ENCODE measurements at regions not wholly inside any gene's neighbourhood (a gene's known extent, or its start where the extent isn't known, plus 50 kb on each side); places are given as distances from the start of the nearest gene placed in this dataset.

DNA sequence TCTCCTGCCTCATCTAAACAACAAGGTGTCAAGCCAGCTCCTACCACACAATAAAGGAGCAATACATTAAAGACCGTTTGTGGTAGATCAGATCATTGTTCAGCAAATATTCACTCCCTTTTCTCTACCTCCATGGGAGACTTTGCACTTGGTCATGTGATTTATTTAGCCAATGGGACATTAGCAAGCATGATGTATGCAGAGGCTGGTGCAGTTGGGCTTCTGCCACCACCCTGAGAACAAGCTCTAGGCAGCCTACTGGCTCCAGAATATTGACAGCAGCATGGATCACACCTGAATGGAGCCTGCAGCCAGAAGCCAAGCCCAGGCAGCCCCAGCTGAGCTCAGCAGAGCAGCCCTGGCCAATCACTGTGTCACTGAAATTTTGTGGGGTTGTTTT is 99.4 kb upstream of the UBE2E2 start:
- Histone ChIP-seq H3K27me3 (ENCODE audit: insufficient read depth, low read length, poor library complexity) (no peaks in the 10 kb centered on the region), H3K4me1 (ENCODE audit: insufficient read depth, low read length) (no peaks in the 10 kb centered on the region), H3K4me2 (ENCODE audit: insufficient read depth, low read length) (no peak overlapping the region), H3K4me3 (ENCODE audit: low read depth in 1 of 2, low read length in 2 of 2) (no peak overlapping the region), H3K79me2 (ENCODE audit: insufficient read depth, low read length) (no peaks in the 10 kb centered on the region), H2AFZ (ENCODE audit: low read depth, low read length) (no peak overlapping the region), H4K20me1 (ENCODE audit: insufficient read depth, low read length) (no peaks in the 10 kb centered on the region), H3K9ac (ENCODE audit: low read depth, low read length) (no peak overlapping the region), H3K9me3 (ENCODE audit: insufficient read depth, low read length, severe bottlenecking) (no peaks in the 10 kb centered on the region), H3K27ac (ENCODE audit: low read length) (no peak overlapping the region), H3K36me3 (ENCODE audit: insufficient read depth, low read length) (no peaks in the 10 kb centered on the region)
- no peak for TF ChIP-seq CTCF (IDR thresholded peaks at IDR 0.05; ENCODE audit: borderline replicate concordance, extremely low read depth, low read length, poor library complexity, severe bottlenecking)
- no peak for TF ChIP-seq EZH2 (IDR thresholded peaks at IDR 0.05; ENCODE audit: borderline replicate concordance, low read depth, low read length, severe bottlenecking)
- no peak for ATAC-seq (ENCODE audit: insufficient read depth, low read depth)
- DNase-seq, result no peak

DNA sequence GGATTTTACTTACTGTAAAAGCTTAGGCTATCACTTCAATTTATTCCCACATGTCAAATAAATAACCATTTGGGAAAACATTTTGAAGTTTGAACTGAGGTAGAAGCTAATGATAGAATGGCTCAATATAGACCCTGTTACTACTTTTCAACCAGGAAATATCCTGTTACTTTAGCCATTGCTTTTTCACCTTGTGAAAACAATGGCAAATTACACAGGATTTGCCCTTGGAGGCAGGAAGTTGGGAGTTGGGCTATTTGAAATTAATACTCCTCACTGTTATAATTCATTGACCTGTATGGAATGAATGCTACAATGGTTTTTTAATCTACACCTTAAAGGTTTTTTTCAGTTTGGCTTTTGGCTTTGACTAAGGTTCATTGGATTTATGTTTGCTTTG is 98.1 kb upstream of the UBE2E2 start:
- H3K4me3 ChIP-seq (ENCODE audit: low read depth in 1 of 2, low read length in 2 of 2), result no peak overlapping the region
- DNase-seq (no peak), ATAC-seq (ENCODE audit: insufficient read depth, low read depth) (no peak)
- H3K9ac ChIP-seq (ENCODE audit: low read depth, low read length), result no peak overlapping the region
- H3K79me2 ChIP-seq (ENCODE audit: insufficient read depth, low read length), result no peaks in the 10 kb centered on the region
- TF ChIP-seq CTCF (IDR thresholded peaks at IDR 0.05; ENCODE audit: borderline replicate concordance, extremely low read depth, low read length, poor library complexity, severe bottlenecking), result no peak
- no peak for TF ChIP-seq EZH2 (IDR thresholded peaks at IDR 0.05; ENCODE audit: borderline replicate concordance, low read depth, low read length, severe bottlenecking)
- H3K27me3 ChIP-seq (ENCODE audit: insufficient read depth, low read length, poor library complexity), result no peaks in the 10 kb centered on the region
- H3K36me3 ChIP-seq (ENCODE audit: insufficient read depth, low read length), result no peaks in the 10 kb centered on the region
- no peaks in the 10 kb centered on the region for H3K9me3 ChIP-seq (ENCODE audit: insufficient read depth, low read length, severe bottlenecking)
- no peaks in the 10 kb centered on the region for H3K4me1 ChIP-seq (ENCODE audit: insufficient read depth, low read length)
- no peak overlapping the region for H3K4me2 ChIP-seq (ENCODE audit: insufficient read depth, low read length)
- H3K27ac ChIP-seq (ENCODE audit: low read length), result no peak overlapping the region
- H4K20me1 ChIP-seq (ENCODE audit: insufficient read depth, low read length), result no peaks in the 10 kb centered on the region
- H2AFZ ChIP-seq (ENCODE audit: low read depth, low read length), result no peak overlapping the region

DNA sequence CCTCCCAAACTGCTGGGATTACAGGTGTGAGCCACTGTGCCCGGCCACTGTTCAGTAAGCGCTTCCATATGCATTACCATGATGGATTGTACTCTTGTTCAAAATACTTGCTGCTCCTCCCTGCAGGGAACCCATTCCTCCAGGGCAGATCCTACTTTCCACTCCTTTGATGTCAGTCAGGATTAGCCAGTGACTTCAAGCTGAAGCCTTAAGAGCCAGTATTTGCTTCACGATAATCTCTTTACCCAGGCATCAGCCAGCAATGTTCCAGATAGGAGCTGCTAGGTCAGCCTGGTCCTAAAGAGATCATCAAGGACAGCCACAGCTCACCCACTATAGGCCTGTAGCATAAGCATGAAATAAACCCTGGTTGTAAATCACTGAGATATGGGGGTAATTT is 96.5 kb upstream of the UBE2E2 start:
- Histone ChIP-seq H3K4me3 (ENCODE audit: low read depth in 1 of 2, low read length in 2 of 2) (no peak overlapping the region), H4K20me1 (ENCODE audit: insufficient read depth, low read length) (no peaks in the 10 kb centered on the region), H3K9me3 (ENCODE audit: insufficient read depth, low read length, severe bottlenecking) (no peaks in the 10 kb centered on the region), H2AFZ (ENCODE audit: low read depth, low read length) (no peak overlapping the region), H3K27ac (ENCODE audit: low read length) (no peak overlapping the region), H3K9ac (ENCODE audit: low read depth, low read length) (no peak overlapping the region), H3K79me2 (ENCODE audit: insufficient read depth, low read length) (no peaks in the 10 kb centered on the region), H3K4me2 (ENCODE audit: insufficient read depth, low read length) (no peak overlapping the region), H3K27me3 (ENCODE audit: insufficient read depth, low read length, poor library complexity) (no peaks in the 10 kb centered on the region), H3K4me1 (ENCODE audit: insufficient read depth, low read length) (no peaks in the 10 kb centered on the region), H3K36me3 (ENCODE audit: insufficient read depth, low read length) (no peaks in the 10 kb centered on the region)
- DNase-seq (no peak), ATAC-seq (ENCODE audit: insufficient read depth, low read depth) (no peak)
- TF ChIP-seq EZH2 (IDR thresholded peaks at IDR 0.05; ENCODE audit: borderline replicate concordance, low read depth, low read length, severe bottlenecking) (no peak), CTCF (IDR thresholded peaks at IDR 0.05; ENCODE audit: borderline replicate concordance, extremely low read depth, low read length, poor library complexity, severe bottlenecking) (no peak)

- Histone ChIP-seq H3K9ac (ENCODE audit: low read depth, low read length) (no peak overlapping the region), H3K9me3 (ENCODE audit: insufficient read depth, low read length, severe bottlenecking) (no peaks in the 10 kb centered on the region), H2AFZ (ENCODE audit: low read depth, low read length) (no peak overlapping the region), H3K4me2 (ENCODE audit: insufficient read depth, low read length) (no peak overlapping the region), H3K36me3 (ENCODE audit: insufficient read depth, low read length) (no peaks in the 10 kb centered on the region), H4K20me1 (ENCODE audit: insufficient read depth, low read length) (no peaks in the 10 kb centered on the region), H3K27me3 (ENCODE audit: insufficient read depth, low read length, poor library complexity) (no peaks in the 10 kb centered on the region), H3K27ac (ENCODE audit: low read length) (no peak overlapping the region), H3K4me3 (ENCODE audit: low read depth in 1 of 2, low read length in 2 of 2) (no peak overlapping the region), H3K79me2 (ENCODE audit: insufficient read depth, low read length) (no peaks in the 10 kb centered on the region), H3K4me1 (ENCODE audit: insufficient read depth, low read length) (no peaks in the 10 kb centered on the region)
- ATAC-seq (ENCODE audit: insufficient read depth, low read depth) (no peak), DNase-seq (no peak)
- TF ChIP-seq CTCF (IDR thresholded peaks at IDR 0.05; ENCODE audit: borderline replicate concordance, extremely low read depth, low read length, poor library complexity, severe bottlenecking), result no peak
- TF ChIP-seq EZH2 (IDR thresholded peaks at IDR 0.05; ENCODE audit: borderline replicate concordance, low read depth, low read length, severe bottlenecking), result no peak
These were observed 95.9 kb upstream of the UBE2E2 start for GRCh38 chr3:23107221-23107620.

All from DND-41 (cell line).